ENCODE measurements at regions not wholly inside any gene's neighbourhood (a gene's known extent, or its start where the extent isn't known, plus 50 kb on each side); places are given as distances from the start of the nearest gene placed in this dataset.
"Not testable (repeated sequence)": the region's sequence is repeated elsewhere in the genome, so short reads cannot be mapped to it uniquely, and the experiment has no call there.

DNA sequence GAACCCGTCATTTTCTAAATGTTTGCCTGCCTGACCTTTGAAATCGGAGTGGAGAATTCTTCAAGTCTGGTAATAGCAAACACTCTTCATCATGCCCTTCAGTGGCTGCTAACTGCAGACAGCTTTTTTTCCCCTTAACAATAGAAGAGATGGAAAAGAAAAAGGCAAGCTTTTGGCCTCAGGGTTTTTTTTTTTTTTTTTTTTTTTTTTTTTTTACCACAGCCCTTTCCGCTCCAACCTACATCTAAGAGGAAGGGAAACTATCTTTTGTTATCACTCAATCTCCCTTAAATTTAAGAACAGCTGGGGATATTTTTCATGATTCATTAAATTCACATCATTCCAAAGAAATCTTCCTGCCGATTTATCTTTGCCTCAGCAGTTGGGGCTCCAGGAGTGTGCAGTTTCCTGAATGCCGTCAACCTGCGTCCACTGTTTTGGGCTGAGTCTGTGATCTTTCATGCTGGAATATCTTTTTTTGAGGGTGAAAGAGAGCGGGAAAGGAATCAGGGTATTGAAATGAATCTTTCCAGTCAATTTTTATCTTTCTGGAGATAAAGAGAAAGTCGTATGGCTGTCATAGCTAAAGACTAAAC, 144.5 kb upstream of the SMYD2 start:
- intact Hi-C loops (cut with micrococcal nuclease), result no loop called here

DNA sequence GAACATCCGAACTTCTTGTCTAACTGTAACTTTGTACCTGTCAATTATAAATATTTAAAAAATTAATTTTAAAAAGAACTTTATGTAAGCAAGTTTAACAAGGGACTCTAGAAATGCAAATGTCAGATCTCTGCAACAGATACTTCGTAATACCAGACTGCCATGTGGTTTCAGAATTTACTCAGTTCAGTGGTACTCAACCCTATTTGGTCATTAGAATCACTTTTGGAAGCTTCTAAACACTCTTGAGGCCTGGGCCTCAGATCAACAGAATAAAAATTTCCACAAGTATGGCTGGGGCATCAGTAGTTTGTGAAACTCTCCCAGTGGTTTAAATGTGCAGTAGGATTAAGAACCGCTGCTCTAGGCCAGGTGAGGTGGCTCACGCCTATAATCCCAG, 139.5 kb upstream of the SMYD2 start:
- intact Hi-C loops (cut with micrococcal nuclease), result no loop called here

DNA sequence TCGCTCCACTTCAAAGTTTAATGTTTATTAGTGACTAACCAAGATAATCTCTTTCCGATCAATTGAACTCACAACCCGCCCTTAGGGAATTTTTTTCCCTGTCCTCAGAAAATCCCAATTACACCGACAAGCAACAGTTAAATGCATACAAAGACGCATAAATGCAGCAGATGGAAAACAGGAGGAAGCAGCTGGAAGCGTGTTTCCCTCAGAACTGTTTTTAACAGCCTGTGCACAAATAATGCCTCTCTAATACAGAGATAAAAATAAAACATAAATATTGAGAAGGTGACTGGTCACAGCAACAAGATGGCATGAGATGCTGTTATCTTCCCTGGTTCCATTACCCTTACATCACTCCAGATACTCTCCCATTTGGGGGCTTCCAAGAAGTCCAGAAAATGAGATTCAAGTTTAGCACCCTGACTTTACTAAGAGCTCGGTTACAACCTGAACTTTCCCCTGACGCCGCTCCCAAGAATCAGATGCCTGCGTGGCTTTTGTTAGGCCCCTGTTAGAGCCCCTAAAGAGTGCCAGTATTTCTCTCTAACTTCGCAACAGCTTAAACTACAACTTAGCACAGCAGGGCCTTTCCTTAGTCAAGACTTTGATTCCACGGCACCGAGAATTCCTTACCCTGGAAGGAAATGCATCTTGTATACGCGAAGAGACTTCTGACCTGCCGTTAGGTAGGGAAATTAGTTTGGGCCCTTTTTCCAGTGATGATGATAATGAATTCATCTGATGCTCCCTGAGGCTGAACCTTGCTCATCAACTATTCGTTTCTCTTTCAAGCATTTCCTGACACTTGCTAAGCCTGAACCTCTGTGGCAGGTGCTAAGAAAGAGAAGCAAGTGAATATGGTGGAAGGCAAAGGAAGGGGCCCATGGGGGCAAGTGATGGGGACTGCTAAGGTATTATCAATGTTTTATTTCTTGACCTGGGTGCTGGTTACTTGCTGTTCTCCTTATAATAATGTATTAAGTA, 137.7 kb upstream of the SMYD2 start:
- intact Hi-C loops (cut with micrococcal nuclease), result no loop called here

DNA sequence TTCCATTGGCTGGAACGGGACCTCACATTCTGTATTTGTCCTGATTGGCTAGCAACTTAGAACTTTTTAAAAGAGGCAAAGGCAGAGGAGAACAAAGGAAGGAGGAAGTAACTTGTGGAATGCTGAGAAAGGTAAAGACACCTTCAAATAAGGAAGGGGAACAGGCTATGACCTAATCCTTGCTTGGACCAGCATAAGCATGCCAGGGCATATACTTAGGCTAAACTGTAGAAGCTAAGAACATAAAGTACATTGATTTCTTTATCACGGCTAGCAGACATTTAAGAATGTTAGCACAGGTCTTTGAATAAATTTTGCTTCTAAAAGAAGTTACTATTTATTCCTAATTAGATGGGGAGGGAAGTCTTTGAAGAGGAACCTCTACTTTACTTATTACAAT, 136.4 kb upstream of the SMYD2 start:
- intact Hi-C loops (cut with micrococcal nuclease), result not testable (repeated sequence)

DNA sequence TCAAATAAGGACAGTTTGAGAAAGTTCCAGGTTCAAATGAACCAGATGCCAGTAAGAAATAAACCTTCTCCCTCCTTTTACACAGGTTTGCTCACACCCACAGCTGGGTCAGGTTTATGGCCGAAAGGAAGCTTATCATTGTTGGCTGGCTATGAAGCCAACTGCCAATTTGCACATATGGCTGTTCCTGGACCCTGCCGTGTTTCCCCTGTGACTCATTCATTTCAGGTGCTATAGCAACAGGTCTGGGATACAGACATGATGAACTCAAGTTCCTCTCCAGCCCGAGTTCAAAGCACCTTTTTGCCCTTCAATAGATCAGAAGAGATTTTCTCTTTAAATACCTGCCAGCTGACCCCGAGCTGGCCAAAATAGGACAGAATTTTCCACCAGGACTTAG, 134.4 kb upstream of the SMYD2 start:
- intact Hi-C loops (cut with micrococcal nuclease), result no loop called here

DNA sequence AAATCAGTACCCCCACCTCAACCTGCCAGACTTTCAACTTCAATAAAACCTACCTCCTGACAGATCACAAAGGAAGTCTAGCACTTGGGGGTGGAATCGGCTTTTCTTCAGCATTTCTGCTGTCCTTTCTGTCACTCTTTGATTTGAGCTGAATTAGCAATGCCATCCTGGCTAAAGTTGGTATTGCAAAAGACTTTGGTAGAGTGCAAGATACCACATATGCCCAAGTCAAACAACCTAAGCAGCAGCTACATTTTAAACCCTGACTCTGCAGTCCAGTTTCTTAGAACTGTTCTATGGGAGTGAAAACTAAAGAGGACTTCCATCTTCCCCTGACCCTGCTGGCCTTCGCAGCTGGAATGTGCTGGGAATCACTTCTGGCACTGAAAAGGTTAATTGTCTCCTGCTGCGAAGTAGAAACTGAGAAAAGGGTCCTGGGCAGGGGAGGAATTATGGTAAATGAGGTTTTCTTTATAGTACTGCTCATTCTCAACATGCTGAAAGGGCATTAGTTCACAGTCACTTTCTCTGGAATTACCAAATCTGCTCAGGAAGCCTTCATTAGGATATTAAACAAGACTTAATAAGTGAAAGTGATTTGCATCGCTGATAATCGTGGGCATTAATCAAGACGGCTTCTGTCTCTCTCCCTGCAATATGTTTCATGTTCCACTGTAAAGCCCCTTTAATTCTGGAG, 126.2 kb upstream of the SMYD2 start:
- intact Hi-C loops (cut with micrococcal nuclease), result no loop called here

DNA sequence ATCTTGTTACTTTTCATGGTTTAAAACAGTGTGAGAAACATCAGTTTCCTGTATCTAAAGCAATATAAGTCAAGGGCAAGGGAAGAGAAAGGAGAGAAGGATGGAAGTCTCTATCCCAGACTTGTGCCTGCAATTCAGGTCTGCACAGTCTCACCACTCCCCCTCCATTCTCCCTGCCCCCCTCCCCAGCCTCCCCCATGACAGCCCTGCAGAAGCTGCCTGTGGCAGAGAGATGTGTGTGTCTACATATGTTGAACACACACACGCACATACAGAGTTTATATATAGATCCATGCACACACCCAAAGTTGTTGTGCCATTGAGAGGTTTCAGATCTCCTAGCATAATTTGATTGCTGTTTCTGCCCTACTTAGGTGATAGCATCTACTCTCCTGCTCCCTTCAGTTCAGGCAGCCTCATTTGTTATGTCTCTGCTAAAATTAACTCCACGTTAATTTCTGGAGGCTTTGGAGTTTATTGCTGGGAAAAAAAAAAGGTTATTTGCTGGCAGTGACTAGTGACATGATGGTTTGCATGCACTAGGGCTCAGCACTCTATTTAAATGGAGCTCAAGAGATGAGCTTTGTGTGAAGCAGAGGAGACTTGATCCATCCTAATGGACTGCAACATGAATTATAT, 124.9 kb upstream of the SMYD2 start:
- intact Hi-C loops (cut with micrococcal nuclease), result no loop called here

DNA sequence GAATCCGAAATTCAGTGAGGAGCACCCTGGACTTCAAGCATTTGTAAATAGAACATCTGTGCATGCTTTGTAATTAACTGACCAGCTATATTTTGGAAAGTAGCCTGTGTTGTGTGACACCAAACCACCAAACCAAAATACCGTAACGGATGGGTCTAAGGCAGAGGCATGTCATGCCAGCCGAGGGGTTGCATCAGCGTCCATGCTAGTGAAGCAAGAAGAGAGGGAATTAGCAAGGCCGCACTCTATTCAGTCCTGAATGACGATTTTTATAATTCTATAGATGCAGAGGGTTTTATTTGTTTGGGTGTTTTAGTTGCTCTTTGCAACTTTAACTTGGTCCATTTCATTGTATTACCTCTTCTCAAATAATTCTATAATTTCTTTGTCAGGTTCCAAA, 116.8 kb upstream of the SMYD2 start:
- intact Hi-C loops (cut with micrococcal nuclease), result no loop called here

DNA sequence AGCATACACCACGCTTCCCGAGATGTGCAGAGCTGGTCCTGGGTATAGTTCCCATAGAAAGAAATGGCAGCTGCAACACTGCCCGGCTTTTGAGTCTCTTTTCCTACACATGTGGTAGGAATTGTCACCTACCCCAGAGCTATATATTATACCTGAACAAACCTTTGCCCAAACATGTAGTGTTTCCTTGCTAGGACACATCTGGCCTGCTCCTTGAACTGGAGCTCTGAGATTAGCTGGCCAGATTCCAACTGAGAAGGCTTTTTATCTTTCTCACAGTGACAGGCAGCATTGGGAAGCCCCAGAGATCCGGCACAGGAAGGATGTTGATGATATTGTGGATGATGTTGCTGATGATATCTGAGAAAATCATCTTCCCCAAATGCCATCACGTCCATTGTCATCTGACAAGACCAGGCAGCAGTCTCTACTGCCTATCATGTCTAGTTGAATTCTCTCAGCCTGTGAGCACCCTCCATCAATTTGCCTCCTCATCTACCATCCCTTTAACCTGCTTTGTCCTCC, 115.0 kb upstream of the SMYD2 start:
- intact Hi-C loops (cut with micrococcal nuclease), result no loop called here

DNA sequence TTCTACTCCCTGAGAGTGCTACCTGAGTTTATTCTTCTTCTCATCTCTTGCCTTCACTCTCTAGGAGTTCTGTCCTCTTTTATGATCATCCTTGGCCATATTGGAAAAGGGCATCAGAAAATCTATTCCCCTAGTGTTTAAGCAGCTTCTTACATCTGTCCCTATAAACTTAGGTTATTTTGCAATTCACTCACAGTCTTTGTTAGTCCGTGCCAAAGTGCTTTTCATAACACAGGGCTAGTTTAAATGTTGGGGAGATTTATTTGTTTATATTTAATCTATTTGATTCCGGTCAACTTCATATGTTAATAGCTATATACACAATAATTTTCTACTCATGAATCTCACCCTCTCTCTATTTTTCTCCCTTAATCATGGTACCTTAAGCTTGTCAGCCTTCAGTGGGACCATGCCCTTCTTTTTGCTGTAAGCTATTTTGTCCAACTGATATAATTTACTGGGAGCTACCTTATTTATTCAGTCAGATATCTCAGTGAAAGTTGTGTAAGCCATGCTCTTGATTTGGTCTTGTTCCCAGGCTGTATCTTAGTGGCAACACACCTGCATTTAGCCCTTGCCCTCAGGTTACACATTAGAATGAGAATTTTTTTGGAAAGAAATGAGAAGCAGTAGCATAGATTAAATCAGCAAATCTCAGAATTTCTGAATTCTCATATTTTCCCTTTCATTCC, 106.3 kb upstream of the SMYD2 start:
- intact Hi-C loops (cut with micrococcal nuclease), result no loop called here

DNA sequence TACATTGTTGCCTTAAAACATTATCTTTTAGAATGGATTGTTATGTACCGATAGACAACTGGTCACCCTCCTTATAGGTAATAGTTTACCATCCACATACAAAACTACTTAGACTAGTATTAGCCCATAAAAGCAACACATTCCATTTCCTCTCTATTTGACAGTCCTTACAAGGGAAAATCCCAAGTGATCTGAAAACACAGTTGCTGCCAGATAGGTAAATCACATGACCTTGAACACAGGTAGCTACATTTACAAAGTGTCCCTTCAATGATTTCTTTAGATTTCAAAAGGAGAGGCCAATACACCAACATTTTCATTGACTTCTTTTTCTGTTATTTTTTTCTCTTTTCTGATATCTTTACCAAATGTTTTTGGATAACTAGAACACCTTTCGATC, 102.9 kb upstream of the SMYD2 start:
- intact Hi-C loops (cut with micrococcal nuclease), result no loop called here

DNA sequence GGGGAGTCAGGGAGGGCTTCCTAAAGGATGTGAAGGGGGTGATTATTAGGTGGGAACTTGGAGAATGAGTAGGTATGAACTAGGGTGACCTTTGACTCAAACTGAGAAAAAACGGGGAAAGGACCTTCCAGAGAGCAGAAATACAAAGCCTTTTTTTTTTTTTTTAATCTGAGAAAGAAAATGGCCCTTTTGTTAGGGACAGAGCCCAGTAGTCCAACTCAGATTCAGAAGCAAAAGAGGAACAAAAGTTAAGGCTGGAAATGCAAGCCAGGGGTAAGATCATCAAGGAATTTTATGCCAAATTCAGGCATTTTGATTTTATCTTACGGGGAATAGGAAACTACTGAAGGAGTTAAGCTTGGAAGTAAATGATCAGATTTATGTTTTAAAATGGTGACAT, 96.0 kb upstream of the SMYD2 start:
- intact Hi-C loops (cut with micrococcal nuclease), result loop anchor here (5.0 kb wide), 1 partner anchor 198 kb away; the partner anchor contains the start of gene PROX1

DNA sequence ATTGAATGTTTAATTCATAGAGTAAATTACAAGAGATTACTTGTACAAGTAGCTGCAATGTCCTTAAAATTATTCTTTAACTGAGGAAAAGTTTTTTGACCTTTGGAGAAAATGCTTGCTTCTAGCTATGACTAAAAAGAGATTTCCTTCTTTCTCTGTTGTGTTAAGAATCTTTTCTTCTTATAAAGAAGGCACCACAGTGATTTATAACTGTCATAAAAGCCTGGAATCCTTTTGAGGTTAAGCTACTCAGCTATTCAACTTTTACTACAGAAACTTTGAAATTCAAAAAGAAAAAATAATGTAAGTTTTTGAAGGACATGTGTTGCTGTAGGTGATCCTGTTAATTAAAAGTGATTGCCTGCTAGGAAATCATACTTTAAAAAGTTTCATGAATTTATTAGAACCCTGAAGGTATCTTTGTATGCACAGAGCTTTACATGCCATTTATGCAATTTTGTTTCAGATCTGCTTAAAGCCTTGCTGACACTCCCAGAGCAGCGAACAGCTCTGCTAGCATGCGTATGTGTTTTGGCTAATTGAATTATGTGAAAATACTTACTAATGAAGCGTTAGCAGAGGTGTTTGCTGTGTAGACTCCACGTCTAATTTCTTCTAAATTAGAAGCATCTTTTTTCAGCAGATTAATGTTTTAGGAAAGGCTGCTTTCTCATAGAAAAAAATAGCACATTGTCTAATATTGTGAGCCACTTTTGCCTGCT, 94.7 kb upstream of the SMYD2 start:
- intact Hi-C loops (cut with micrococcal nuclease), result loop anchor here (5.0 kb wide), 1 partner anchor 199 kb away; the partner anchor contains the start of gene PROX1

DNA sequence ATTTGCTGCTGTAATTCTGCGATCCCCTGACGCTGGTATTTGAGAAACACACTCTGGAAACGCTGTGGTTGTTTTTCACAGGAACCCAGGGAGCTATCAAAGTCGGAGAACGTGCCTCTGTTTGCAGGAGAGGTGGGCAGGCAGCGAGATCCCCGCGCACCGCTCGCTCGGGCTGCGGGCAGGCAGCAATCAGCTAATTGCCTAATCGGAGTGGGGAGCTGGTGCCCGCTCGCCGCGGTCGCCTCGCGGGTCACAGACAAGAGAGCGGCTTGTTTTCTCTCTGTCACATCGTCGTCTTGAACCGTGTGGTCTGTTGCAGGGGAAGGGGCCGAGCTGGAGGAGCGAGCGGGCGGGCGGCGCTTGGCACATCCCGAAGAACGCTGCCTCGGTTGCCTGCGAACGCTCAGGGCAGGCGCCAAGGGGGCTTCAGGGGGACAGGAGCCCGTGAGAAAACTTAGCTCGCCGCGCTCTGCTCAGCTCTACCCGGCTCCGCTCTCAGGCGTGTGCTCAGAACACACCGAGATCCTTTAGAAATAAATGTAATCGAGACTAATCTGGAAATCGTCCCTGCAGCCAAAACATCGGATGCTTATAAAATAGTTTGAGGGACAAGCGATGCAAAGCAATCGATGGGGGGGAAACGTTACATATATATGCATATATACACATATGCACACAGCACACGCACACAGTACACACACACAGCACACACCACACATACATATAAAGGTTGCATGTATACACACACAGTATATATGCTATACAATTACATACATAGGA, 93.6 kb upstream of the SMYD2 start:
- intact Hi-C loops (cut with micrococcal nuclease), result loop anchor here (5.0 kb wide), 1 partner anchor 200 kb away; the partner anchor contains the start of gene PROX1

DNA sequence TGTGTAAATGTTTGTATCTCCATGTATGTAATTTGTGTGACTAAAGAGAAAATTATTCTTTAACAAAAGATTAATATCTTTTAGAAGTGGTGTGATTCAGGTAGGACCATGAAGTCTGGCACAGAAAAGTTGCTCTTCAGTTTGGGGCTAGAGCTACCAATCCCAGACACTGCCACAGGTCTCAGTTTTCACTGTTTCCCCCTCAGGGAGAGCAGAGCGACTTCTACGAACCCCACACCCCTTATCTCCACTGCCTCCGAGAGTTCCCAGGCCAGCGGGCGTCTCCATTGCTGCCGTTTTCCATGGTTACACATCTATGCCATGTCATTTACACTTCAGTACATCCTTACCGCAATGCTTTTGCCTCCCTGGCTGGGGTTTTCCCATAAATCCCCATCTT, 93.0 kb upstream of the SMYD2 start:
- intact Hi-C loops (cut with micrococcal nuclease), result loop anchor here (5.0 kb wide), 1 partner anchor 201 kb away; the partner anchor contains the start of gene PROX1

DNA sequence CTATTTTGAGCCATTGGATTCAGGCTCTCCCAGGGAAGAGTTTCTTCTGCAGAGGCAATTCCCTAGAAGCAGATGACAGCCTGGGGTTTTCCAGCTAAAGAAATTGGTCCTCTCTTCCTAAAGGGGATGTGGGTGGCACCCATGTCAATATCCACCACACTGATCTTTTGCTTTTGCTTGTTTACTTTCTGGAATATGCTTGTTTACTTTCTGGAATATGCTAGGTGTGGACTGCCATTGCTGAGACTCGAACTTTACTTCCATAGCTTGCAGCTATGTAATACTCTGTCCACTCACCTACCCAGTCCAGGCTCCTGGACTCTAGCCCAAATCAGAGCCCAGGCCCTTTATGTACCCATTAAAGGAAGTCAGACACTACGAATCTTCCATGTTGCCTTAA, 92.1 kb upstream of the SMYD2 start:
- intact Hi-C loops (cut with micrococcal nuclease), result loop anchor here (5.0 kb wide), 1 partner anchor 202 kb away; the partner anchor contains the start of gene PROX1

DNA sequence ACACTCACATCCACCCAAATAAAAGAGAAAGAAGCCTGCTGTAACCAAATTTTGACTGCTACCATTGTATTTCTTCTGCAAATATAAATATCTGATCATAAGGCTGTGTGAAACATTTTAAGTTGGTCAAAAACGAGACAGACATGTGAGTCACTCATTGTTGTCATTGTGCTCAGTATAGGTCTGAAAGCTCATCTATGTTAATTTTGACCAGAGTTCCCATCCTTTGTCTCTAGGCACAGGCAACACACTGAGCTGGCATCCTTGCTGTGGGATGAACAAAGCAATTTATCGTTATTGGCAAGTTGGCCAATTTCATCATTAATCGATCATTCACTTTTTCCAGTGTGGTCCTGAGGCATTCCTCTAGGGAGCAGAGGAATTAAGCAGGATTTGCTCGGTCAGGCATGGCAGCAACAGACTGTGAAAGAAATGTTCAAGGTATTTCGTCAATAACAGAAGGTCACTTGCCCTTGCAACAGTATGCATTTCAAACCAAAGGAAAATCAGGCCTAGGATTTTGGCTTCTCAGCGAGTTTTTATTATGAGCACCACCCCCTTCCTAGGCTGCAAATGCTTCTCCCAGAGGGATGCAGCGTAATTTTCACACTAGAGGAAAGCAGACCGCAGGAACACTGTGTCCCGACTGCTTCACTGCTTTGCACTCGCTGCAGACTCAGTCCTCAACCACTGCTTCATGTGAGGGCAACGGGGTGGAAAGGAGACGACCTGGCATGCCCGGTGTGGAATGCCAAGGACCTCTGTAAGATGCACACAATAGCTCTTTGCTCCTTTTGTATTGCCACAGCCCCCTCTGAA, 87.9 kb upstream of the SMYD2 start:
- intact Hi-C loops (cut with micrococcal nuclease), result no loop called here

DNA sequence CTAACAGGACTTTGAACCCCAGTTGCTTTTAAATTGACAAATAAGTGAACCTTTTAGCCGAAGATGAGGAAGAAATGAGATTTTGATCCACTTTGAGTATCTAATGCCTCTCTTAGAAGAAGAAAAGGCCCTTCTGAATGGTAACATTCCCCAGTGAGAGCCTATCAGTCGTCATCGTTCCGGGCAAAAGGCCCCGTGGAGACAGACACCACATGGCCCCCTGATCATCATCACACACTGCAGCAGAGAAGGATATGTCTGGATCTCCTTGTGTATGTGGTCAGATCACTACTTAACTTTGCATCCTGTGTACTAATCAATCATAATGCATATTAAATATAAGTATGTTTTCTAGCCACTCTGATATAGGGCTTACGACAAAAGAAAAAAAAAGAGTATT, 87.3 kb upstream of the SMYD2 start:
- intact Hi-C loops (cut with micrococcal nuclease), result no loop called here
